ENCODE measurements at regions not wholly inside any gene's neighbourhood (a gene's known extent, or its start where the extent isn't known, plus 50 kb on each side); places are given as distances from the start of the nearest gene placed in this dataset.

GRCh38 chr3:106175276-106175675, 306.5 kb upstream of the CBLB start:
- Histone ChIP-seq H3K27me3 (ENCODE audit: control insufficient read depth, insufficient read depth, low read length, poor library complexity, severe bottlenecking) (no peaks in the 10 kb centered on the region), H3K27ac (ENCODE audit: low read depth, low read length) (no peak overlapping the region), H3K9me3 (ENCODE audit: control insufficient read depth, low read length) (no peaks in the 10 kb centered on the region), H3K36me3 (ENCODE audit: control insufficient read depth, insufficient read depth, low read length) (no peaks in the 10 kb centered on the region), H3K4me3 (ENCODE audit: low read length) (no peak overlapping the region), H3K4me1 (ENCODE audit: control insufficient read depth, insufficient read depth, low read length) (peaks cover 3% of the 10 kb centered on the region), H3K9ac (ENCODE audit: extremely low read depth, low read length, poor library complexity, severe bottlenecking) (no peak overlapping the region)
- no peaks in the 10 kb centered on the region for H3K9me3 Mint-ChIP-seq
- H3K4me3 Mint-ChIP-seq: no peak overlapping the region
- no peaks in the 10 kb centered on the region for H3K36me3 Mint-ChIP-seq (ENCODE audit: low read depth)
- no peaks in the 10 kb centered on the region for H3K27me3 Mint-ChIP-seq (ENCODE audit: insufficient read depth)
- 89 to 93% methylated on average over 1 of the region's 1 CpG for WGBS, 2 experiments (ENCODE audit: insufficient coverage in 1 of 2, insufficient read length in 1 of 2)
- peaks cover 5% of the 10 kb centered on the region for H3K4me1 Mint-ChIP-seq
- H3K27ac Mint-ChIP-seq: no peak overlapping the region
- no peak for DNase-seq
- TF ChIP-seq CTCF (conservative IDR thresholded peaks at IDR 0.05): no peak

GRCh38 chr3:106176734-106177133, 307.9 kb upstream of the CBLB start:
- no peak for TF ChIP-seq CTCF (conservative IDR thresholded peaks at IDR 0.05)
- no peaks in the 10 kb centered on the region for H3K27me3 ChIP-seq (ENCODE audit: control insufficient read depth, insufficient read depth, low read length, poor library complexity, severe bottlenecking)
- Mint-ChIP-seq H3K4me3 (no peak overlapping the region), H3K27me3 (ENCODE audit: insufficient read depth) (no peaks in the 10 kb centered on the region), H3K9me3 (no peaks in the 10 kb centered on the region), H3K4me1 (peaks cover 5% of the 10 kb centered on the region), H3K36me3 (ENCODE audit: low read depth) (no peaks in the 10 kb centered on the region), H3K27ac (no peak overlapping the region)
- no peaks in the 10 kb centered on the region for H3K36me3 ChIP-seq (ENCODE audit: control insufficient read depth, insufficient read depth, low read length)
- no peak overlapping the region for H3K27ac ChIP-seq (ENCODE audit: low read depth, low read length)
- H3K9me3 ChIP-seq (ENCODE audit: control insufficient read depth, low read length): no peaks in the 10 kb centered on the region
- 89 to 95% methylated on average over 2 to 3 of the region's 3 CpGs for WGBS, 2 experiments (ENCODE audit: insufficient coverage in 1 of 2, insufficient read length in 1 of 2)
- no peak overlapping the region for H3K4me3 ChIP-seq (ENCODE audit: low read length)
- DNase-seq: no peak
- H3K9ac ChIP-seq (ENCODE audit: extremely low read depth, low read length, poor library complexity, severe bottlenecking): no peak overlapping the region
- peaks cover 3% of the 10 kb centered on the region for H3K4me1 ChIP-seq (ENCODE audit: control insufficient read depth, insufficient read depth, low read length)

- 95 to 100% methylated on average over 1 to 5 of the region's 5 CpGs for WGBS, 2 experiments (ENCODE audit: insufficient coverage in 1 of 2, insufficient read length in 1 of 2)
- Histone ChIP-seq H3K4me1 (ENCODE audit: control insufficient read depth, insufficient read depth, low read length) (peaks cover 14% of the 10 kb centered on the region), H3K9ac (ENCODE audit: extremely low read depth, low read length, poor library complexity, severe bottlenecking) (no peak overlapping the region), H3K9me3 (ENCODE audit: control insufficient read depth, low read length) (no peaks in the 10 kb centered on the region), H3K27me3 (ENCODE audit: control insufficient read depth, insufficient read depth, low read length, poor library complexity, severe bottlenecking) (no peaks in the 10 kb centered on the region), H3K4me3 (ENCODE audit: low read length) (no peak overlapping the region), H3K36me3 (ENCODE audit: control insufficient read depth, insufficient read depth, low read length) (no peaks in the 10 kb centered on the region), H3K27ac (ENCODE audit: low read depth, low read length) (no peak overlapping the region)
- Mint-ChIP-seq H3K27ac (no peak overlapping the region), H3K27me3 (ENCODE audit: insufficient read depth) (no peaks in the 10 kb centered on the region), H3K9me3 (no peaks in the 10 kb centered on the region), H3K4me1 (peaks cover 26% of the 10 kb centered on the region), H3K4me3 (no peak overlapping the region), H3K36me3 (ENCODE audit: low read depth) (no peaks in the 10 kb centered on the region)
- no peak for DNase-seq
- TF ChIP-seq CTCF (conservative IDR thresholded peaks at IDR 0.05): no peak
Measured at GRCh38 chr3:106182950-106183511, 314.2 kb upstream of the CBLB start.

All from endodermal cell (in vitro differentiated cells).